Ecto neural progenitor cell (in vitro differentiated cells): ENCODE measurements at regions not wholly inside any gene's neighbourhood (a gene's known extent, or its start where the extent isn't known, plus 50 kb on each side); places are given as distances from the start of the nearest gene placed in this dataset.

ENCODE experiments used
- DNase-seq: peaks from one replicate; pipeline ENCODE4 v3.0.0-alpha.2; 2018; ENCODE audit warnings: low spot score

DNA sequence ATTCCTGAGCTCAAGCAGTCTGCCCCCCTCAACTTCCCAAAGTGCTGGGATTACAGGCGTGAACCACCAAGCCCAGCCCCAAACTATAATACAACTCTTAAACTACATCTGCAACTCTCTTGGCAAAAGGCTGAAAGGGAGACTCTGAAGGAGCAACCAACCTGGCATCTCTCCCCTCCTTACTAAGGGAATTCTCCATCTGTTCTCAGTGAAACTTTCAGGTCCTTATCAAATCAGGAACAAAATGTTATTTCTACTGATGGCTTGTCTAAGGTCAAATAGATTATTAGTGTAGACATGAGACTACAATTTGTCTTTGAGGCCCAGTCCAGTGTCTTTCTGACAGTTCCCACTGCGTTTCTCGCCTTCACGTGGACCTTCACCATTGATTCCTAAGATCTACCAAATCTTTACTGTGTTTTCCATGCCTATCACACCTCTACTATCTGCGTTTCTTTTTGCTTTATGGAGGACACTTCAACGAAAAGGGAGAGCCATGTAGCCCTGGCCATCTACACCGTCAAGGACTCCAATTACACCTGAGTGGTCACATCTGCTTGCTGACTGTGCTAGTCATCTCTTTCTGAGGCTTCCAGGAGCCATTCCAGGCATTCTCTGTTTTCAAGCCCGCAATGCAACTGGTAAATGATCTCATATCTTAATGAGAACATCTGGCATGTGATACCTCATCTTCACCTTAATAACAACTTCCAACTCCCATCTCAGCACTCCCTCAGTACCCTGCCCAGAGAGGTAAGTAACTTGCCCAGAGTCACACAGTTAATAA lies 405.7 kb upstream of the CITED2 start:
- no peak for DNase-seq

GRCh38 chr6:139778688-139779087 lies 404.2 kb upstream of the CITED2 start:
- no peak for DNase-seq

- DNase-seq = no peak
Observed at GRCh38 chr6:139778106-139778505, 403.7 kb upstream of the CITED2 start.

- DNase-seq = no peak
Observed at GRCh38 chr6:139777202-139777970, 402.9 kb upstream of the CITED2 start.

GRCh38 chr6:139776041-139776440 lies 401.6 kb upstream of the CITED2 start:
- DNase-seq = peak; percentile 55

- no peak for DNase-seq
Observed at GRCh38 chr6:139768196-139768595, 393.7 kb upstream of the CITED2 start.

DNA sequence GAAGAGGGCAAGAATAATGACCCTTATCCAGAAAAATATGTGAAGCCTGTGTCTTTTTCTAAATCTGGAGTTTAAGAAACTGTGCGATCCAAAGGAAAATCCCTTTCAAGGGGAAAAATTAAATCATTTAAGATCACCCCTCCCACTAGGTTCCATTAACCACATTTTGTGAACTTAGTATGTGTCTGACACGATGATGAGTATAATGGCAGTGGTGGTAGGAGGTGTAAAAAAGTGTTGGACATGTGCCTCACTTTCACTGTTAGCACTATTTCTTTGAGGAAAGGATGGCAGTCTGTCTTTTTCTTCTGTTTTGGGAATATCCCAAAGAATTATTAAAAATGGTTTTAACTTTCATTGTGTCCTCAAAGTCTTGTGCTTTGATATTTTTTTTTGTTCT lies 392.3 kb upstream of the CITED2 start:
- no peak for DNase-seq

- no peak for DNase-seq
Observed at GRCh38 chr6:139765825-139766285, 391.4 kb upstream of the CITED2 start.

DNA sequence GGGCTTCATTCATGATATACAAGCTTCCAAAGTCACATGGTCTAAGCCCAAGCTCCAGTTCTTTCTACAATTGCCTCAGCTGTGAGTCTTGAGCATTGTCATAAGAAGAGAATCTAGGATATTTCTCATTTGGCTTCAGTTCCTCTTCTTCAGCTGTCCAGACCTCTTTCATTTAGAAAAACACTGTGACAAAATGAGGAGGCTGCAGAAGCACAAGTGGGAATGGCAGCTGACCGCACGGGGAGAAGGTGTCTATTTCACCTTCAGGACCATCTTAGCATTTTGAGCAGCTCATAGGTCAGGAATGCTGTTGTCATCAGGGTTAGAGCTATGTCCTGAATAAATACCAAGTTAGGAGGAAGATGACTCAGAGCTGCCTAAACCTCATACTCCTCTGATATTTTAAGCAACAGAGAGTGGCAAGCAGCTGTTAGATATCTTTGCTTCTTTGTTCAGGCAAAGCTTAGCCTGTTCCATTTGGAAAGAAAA lies 390.1 kb upstream of the CITED2 start:
- no peak for DNase-seq

- no peak for DNase-seq
Observed at GRCh38 chr6:139763468-139764210, 389.2 kb upstream of the CITED2 start.

GRCh38 chr6:139762587-139763031 lies 388.2 kb upstream of the CITED2 start:
- no peak for DNase-seq

- DNase-seq = no peak
Observed at GRCh38 chr6:139760128-139760527, 385.7 kb upstream of the CITED2 start.

- DNase-seq = no peak
Observed at GRCh38 chr6:139759086-139759485, 384.6 kb upstream of the CITED2 start.

- DNase-seq = no peak
Observed at GRCh38 chr6:139758209-139758611, 383.8 kb upstream of the CITED2 start.

DNA sequence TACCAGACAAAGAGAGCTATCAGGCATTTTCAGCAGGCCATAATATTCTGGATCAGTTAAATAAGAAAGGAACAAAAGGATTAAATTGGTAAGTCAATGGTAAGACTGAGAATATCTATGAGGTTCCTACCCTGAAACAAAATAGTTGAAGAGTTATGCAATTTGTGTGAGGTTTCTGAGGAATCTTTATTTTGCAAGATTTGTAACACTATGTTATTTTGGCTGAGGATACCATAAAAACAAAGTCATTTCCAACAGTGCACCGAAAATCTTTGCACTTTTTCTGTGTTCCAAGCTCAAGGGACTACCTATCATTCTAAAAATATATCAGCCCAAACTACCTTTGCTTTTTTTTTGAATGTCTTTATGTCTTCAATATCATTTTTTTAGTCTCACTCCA lies 383.3 kb upstream of the CITED2 start:
- no peak for DNase-seq

DNA sequence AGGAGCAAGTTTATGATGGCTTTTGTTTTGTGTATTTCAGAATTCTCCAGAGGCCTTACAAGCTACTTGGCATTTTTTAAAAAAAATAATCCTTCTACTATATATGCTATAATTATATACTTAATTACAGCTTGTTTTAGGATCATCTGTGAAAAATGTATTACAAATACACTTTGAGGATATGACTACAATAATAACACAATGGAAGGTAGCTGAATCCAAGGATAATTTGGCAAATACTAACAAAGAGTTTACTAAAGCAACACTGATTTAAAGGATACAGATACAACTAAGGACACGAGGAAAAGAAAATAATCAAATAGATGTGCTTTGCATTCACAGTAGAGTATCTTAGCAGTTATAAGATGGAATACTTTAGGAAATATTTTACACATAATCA lies 381.9 kb upstream of the CITED2 start:
- no peak for DNase-seq

- no peak for DNase-seq
Observed at GRCh38 chr6:139754898-139755775, 380.7 kb upstream of the CITED2 start.

DNA sequence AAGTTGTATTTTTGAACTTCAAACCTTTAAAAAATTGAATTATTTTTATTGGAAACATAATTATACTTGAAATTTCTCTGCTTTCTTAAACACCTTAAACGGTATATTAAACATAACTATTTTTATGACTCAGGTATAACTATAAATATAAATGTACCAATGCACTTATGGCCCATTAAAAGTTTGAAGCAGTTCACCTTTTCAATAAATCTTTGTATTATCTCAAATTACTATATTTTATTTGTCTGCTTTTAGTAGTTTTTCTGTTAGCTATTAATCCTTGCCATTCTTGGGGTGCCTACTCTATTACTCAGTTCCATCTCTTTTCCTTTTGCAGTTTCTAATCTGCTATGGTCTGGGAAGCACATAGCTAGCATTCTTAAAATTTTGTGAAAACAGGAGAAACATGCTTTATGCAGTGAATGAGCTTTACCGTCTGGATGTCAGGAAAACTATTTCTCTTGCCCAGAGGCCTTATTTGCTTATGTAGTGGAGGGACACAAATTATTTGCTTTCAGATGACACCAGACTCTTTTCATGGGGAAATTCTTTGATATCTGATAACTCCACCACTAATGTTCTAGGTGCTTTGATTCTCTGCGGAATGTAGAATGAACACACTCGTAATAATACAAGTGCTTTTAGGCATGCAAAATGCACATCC lies 378.9 kb upstream of the CITED2 start:
- no peak for DNase-seq

DNA sequence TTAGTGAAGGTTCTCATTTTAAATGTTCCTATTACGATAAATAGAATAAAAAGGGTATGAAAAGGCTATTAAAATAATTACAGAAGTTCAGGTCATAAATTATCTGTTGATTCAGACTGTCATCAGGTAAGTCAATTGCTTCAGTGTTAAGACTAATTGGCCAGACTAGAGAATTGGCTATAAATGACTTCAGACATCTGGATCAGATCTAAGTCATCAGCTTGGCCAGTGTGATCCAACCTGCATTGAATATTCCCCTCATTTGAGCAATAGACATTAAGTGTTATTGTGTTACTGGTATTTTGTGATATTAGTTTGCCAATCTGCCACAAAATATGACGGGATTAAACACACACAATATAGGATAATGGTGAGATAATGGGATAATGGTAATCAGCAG lies 377.6 kb upstream of the CITED2 start:
- DNase-seq = no peak

DNA sequence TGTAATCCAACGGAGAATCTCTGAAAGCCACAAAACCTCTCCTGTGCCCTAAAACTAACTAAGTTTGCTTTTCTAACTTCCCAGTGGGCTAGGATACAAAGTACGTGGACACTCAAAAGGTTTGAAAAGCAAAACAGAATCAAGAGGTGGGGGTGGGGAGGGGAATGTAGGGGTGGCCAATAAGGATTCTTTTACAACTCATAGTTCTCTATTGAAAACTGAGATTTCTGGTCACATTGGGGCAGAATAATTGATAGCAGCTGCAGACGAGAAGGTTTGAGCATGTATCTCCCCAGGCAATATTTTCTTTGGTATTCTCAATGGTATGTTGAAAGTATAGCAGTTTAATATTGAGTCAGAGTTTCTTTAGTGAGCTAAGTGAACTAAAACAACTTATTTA lies 376.7 kb upstream of the CITED2 start:
- DNase-seq = no peak
